GM12801 (cell line): ENCODE measurements at regions not wholly inside any gene's neighbourhood (a gene's known extent, or its start where the extent isn't known, plus 50 kb on each side); places are given as distances from the start of the nearest gene placed in this dataset.

Experiments used
- CTCF ChIP-seq: IDR thresholded peaks from one replicate; pipeline ENCODE4 v1.5.1; 2011; ENCODE audit warnings: control low read depth; ENCODE audit not compliant: insufficient read length; ENCODE audit errors: extremely low read depth

GRCh38 chr15:38879909-38880471 lies 315.4 kb upstream of the RASGRP1 start:
- TF ChIP-seq CTCF, result no peak

GRCh38 chr15:38882221-38882620 lies 317.6 kb upstream of the RASGRP1 start:
- no peak for TF ChIP-seq CTCF

GRCh38 chr15:38883987-38884386 lies 319.4 kb upstream of the RASGRP1 start:
- TF ChIP-seq CTCF, result no peak

- TF ChIP-seq CTCF, result no peak
These were observed 320.4 kb upstream of the RASGRP1 start for GRCh38 chr15:38885001-38885400.

- TF ChIP-seq CTCF, result no peak
These were observed 320.9 kb upstream of the RASGRP1 start for GRCh38 chr15:38885471-38885952.

GRCh38 chr15:38886315-38887163 lies 321.9 kb upstream of the RASGRP1 start:
- no peak for TF ChIP-seq CTCF

GRCh38 chr15:38888701-38889221 lies 324.1 kb upstream of the RASGRP1 start:
- TF ChIP-seq CTCF, result no peak
